NCI-H526 treated with DMSO at 0.1 percent for 48 hours (cell line): ENCODE measurements at regions not wholly inside any gene's neighbourhood (a gene's known extent, or its start where the extent isn't known, plus 50 kb on each side); places are given as distances from the start of the nearest gene placed in this dataset.
"Not testable (repeated sequence)": the region's sequence is repeated elsewhere in the genome, so short reads cannot be mapped to it uniquely, and the experiment has no call there.

Experiments used
- DNase-seq: peaks from one replicate; lab custom pipeline; 2025; lab: John Stamatoyannopoulos, UW

- DNase-seq: no peak
These were observed 757.3 kb upstream of the AUTS2 start for GRCh38 chr7:68840991-68841390.

- not testable (repeated sequence) for DNase-seq
These were observed 754.3 kb upstream of the AUTS2 start for GRCh38 chr7:68843985-68844384.

GRCh38 chr7:68846811-68847325 lies 751.4 kb upstream of the AUTS2 start:
- DNase-seq: no peak

GRCh38 chr7:68853254-68853653 lies 745.0 kb upstream of the AUTS2 start:
- no peak for DNase-seq

GRCh38 chr7:68857571-68857970 lies 740.7 kb upstream of the AUTS2 start:
- no peak for DNase-seq

- DNase-seq: no peak
These were observed 739.8 kb upstream of the AUTS2 start for GRCh38 chr7:68858497-68858896.

- no peak for DNase-seq
These were observed 737.1 kb upstream of the AUTS2 start for GRCh38 chr7:68861171-68861570.

- DNase-seq: no peak
These were observed 736.0 kb upstream of the AUTS2 start for GRCh38 chr7:68862261-68862660.

GRCh38 chr7:68862736-68863135 lies 735.5 kb upstream of the AUTS2 start:
- DNase-seq: no peak

GRCh38 chr7:68865351-68866199 lies 732.7 kb upstream of the AUTS2 start:
- DNase-seq: no peak

GRCh38 chr7:68866200-68866570 lies 732.1 kb upstream of the AUTS2 start:
- no peak for DNase-seq

- not testable (repeated sequence) for DNase-seq
These were observed 731.6 kb upstream of the AUTS2 start for GRCh38 chr7:68866721-68867120.

GRCh38 chr7:68868978-68869377 lies 729.3 kb upstream of the AUTS2 start:
- DNase-seq: no peak

GRCh38 chr7:68873616-68874015 lies 724.7 kb upstream of the AUTS2 start:
- no peak for DNase-seq

GRCh38 chr7:68875857-68876256 lies 722.4 kb upstream of the AUTS2 start:
- DNase-seq: no peak

GRCh38 chr7:68887116-68887515 lies 711.2 kb upstream of the AUTS2 start:
- DNase-seq: not testable (repeated sequence)

GRCh38 chr7:68888971-68889385 lies 709.3 kb upstream of the AUTS2 start:
- DNase-seq: no peak

- DNase-seq: no peak
These were observed 706.0 kb upstream of the AUTS2 start for GRCh38 chr7:68892236-68892635.

GRCh38 chr7:68893411-68893810 lies 704.9 kb upstream of the AUTS2 start:
- DNase-seq: no peak

GRCh38 chr7:68899156-68899555 lies 699.1 kb upstream of the AUTS2 start:
- not testable (repeated sequence) for DNase-seq

GRCh38 chr7:68900096-68900495 lies 698.2 kb upstream of the AUTS2 start:
- no peak for DNase-seq

GRCh38 chr7:68904630-68905029 lies 693.6 kb upstream of the AUTS2 start:
- no peak for DNase-seq

- DNase-seq: no peak
These were observed 686.5 kb upstream of the AUTS2 start for GRCh38 chr7:68911754-68912153.

- DNase-seq: no peak
These were observed 684.3 kb upstream of the AUTS2 start for GRCh38 chr7:68914006-68914405.
